T-helper 17 cell (primary cell): ENCODE measurements at regions not wholly inside any gene's neighbourhood (a gene's known extent, or its start where the extent isn't known, plus 50 kb on each side); places are given as distances from the start of the nearest gene placed in this dataset.

Experiments
- ATAC-seq: fragments of 150-1000 bp; cut with Tn5 transposase; 2 replicates; pipeline ENCODE4 v1.10.0; 2021; ENCODE audit warnings: mild to moderate bottlenecking, moderate library complexity
- DNase-seq, 3 donors: peaks; one replicate each; pipeline versions ENCODE4 v3.0.0 to v3.0.0-alpha.2; 2020 to 2021
- H3K9me3 ChIP-seq: one replicate; pipeline ENCODE4 v1.7.0; 2013; ENCODE audit warnings: low read length, mild to moderate bottlenecking; ENCODE audit not compliant: control insufficient read depth, poor library complexity, severe bottlenecking
- H3K27ac Mint-ChIP-seq: one replicate; pipeline ENCODE4 v1.8.0; 2022; ENCODE audit warnings: mild to moderate bottlenecking, moderate library complexity, mixed read lengths
- H3K27me3 Mint-ChIP-seq: one replicate; pipeline ENCODE4 v1.8.0; 2022; ENCODE audit warnings: mixed read lengths
- H3K36me3 Mint-ChIP-seq: one replicate; pipeline ENCODE4 v1.8.0; 2022; ENCODE audit warnings: low read depth, mixed read lengths
- H3K4me1 Mint-ChIP-seq: one replicate; pipeline ENCODE4 v1.8.0; 2022; ENCODE audit warnings: mild to moderate bottlenecking, mixed read lengths
- H3K4me3 Mint-ChIP-seq: one replicate; pipeline ENCODE4 v1.8.0; 2022; ENCODE audit warnings: mild to moderate bottlenecking, moderate library complexity, mixed read lengths

GRCh38 chr14:82075566-82075965, 541.9 kb upstream of the SEL1L start:
- Mint-ChIP-seq H3K4me3 (no peak overlapping the region), H3K4me1 (no peaks in the 10 kb centered on the region), H3K27me3 (no peaks in the 10 kb centered on the region), H3K36me3 (no peaks in the 10 kb centered on the region), H3K27ac (no peak overlapping the region)
- H3K9me3 ChIP-seq: no peaks in the 10 kb centered on the region
- DNase-seq: no peak
- no peak for ATAC-seq

DNA sequence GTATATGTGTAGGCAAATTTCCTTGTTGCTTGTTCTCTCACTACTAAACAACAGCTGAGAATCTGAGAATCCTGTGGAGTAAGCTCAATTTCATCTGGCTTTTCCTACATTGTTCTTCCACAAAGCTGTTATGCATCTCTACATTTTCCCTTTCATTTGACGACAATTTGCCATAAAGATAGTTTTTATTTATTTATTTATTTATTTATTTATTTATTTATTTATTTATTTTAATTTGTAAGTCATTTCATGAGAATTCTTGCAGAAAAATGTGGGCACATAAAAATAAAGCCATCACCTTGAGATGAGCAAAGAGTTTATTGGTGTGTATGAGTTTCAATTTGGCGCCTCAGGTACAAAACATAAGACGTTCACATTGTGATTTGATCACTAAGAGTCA, 545.9 kb upstream of the SEL1L start:
- Mint-ChIP-seq H3K4me1 (no peaks in the 10 kb centered on the region), H3K27me3 (no peaks in the 10 kb centered on the region), H3K36me3 (no peaks in the 10 kb centered on the region), H3K27ac (no peak overlapping the region), H3K4me3 (no peak overlapping the region)
- DNase-seq (no peak), ATAC-seq (no peak)
- H3K9me3 ChIP-seq: no peaks in the 10 kb centered on the region

DNA sequence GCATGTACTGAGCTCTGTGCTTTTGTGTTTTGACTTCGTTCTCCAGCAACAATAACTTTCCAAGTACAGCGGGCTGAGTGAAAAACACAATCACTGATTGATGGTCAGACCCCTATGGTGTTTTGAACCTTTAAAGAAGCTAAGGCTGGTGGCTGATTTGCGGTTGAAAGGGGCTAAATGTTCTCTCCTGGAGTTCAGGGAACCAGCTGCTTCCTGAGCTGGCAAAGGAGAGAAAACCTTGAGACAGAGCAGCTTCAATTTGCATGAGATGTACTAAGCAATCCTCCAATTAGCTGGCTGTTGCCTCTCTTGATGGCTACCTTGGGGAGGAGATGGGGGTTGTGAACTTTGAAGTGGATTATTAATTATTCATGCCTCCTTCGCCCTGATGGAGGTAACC, 546.7 kb upstream of the SEL1L start:
- ATAC-seq: no peak

GRCh38 chr14:82084813-82085212, 551.2 kb upstream of the SEL1L start:
- ATAC-seq: no peak
- no peaks in the 10 kb centered on the region for H3K9me3 ChIP-seq
- Mint-ChIP-seq H3K4me1 (no peaks in the 10 kb centered on the region), H3K27ac (no peak overlapping the region), H3K36me3 (no peaks in the 10 kb centered on the region), H3K27me3 (no peaks in the 10 kb centered on the region), H3K4me3 (no peak overlapping the region)
- DNase-seq: no peak

More for the DNA sequence above, 546.7 kb upstream of the SEL1L start:
- Mint-ChIP-seq H3K36me3 (no peaks in the 10 kb centered on the region), H3K27me3 (no peaks in the 10 kb centered on the region), H3K27ac (no peak overlapping the region), H3K4me3 (no peak overlapping the region), H3K4me1 (no peaks in the 10 kb centered on the region)
- H3K9me3 ChIP-seq: no peaks in the 10 kb centered on the region
- DNase-seq: no peak

GRCh38 chr14:82091097-82091496, 557.4 kb upstream of the SEL1L start:
- Mint-ChIP-seq H3K27ac (no peak overlapping the region), H3K4me3 (no peak overlapping the region), H3K27me3 (no peaks in the 10 kb centered on the region), H3K4me1 (no peaks in the 10 kb centered on the region), H3K36me3 (no peaks in the 10 kb centered on the region)
- no peaks in the 10 kb centered on the region for H3K9me3 ChIP-seq
- ATAC-seq: no peak
- DNase-seq: no peak

- Mint-ChIP-seq H3K4me3 (no peak overlapping the region), H3K27ac (no peak overlapping the region), H3K36me3 (no peaks in the 10 kb centered on the region), H3K27me3 (no peaks in the 10 kb centered on the region), H3K4me1 (no peaks in the 10 kb centered on the region)
- DNase-seq (no peak), ATAC-seq (no peak)
- H3K9me3 ChIP-seq: no peaks in the 10 kb centered on the region
These were observed 561.2 kb upstream of the SEL1L start for GRCh38 chr14:82094829-82095345.

DNA sequence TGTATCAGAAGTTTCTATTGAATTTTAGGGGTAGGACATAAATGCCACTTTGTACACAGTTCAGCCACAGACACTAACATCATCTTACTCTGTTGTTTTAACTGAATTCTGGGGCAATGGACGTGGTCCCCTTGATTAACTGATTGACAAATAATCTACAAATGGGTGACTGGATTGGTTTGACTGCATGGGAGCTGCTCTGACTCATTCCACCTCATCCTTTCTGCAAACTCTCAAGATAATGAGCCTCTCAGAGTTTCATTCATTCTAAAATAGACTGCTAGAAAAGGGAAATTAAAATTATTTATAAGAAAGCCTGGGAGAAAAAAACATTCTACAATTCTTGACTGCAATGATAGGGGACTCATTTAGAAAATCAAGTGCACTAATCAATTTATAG, 570.4 kb upstream of the SEL1L start:
- DNase-seq: no peak
- H3K9me3 ChIP-seq: no peaks in the 10 kb centered on the region
- Mint-ChIP-seq H3K36me3 (no peaks in the 10 kb centered on the region), H3K4me1 (no peaks in the 10 kb centered on the region), H3K4me3 (no peak overlapping the region), H3K27ac (no peak overlapping the region), H3K27me3 (no peaks in the 10 kb centered on the region)
- no peak for ATAC-seq

- Mint-ChIP-seq H3K36me3 (no peaks in the 10 kb centered on the region), H3K4me1 (no peaks in the 10 kb centered on the region), H3K27me3 (no peaks in the 10 kb centered on the region), H3K4me3 (no peak overlapping the region), H3K27ac (no peak overlapping the region)
- ATAC-seq (no peak), DNase-seq (no peak)
- H3K9me3 ChIP-seq: no peaks in the 10 kb centered on the region
These were observed 578.7 kb upstream of the SEL1L start for GRCh38 chr14:82112210-82112839.

DNA sequence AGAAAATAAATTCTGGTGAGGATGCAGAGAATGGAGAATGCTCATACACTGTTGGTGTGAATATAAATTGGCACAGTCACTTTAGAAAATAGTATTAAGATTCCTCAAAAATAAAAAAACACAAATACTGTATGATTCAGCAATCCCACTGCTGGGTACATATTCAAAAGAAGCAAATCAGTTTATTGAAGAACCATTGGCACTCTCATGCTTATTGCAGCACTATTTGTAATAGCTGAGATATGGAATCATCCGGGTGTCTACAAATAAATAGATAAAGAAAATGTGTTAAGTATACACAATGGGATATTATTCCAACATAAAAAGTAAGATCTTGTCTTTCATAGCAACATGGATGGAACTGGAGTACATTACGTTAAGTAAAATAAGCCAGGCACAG, 579.4 kb upstream of the SEL1L start:
- ATAC-seq: no peak
- Mint-ChIP-seq H3K27me3 (no peaks in the 10 kb centered on the region), H3K4me3 (no peak overlapping the region), H3K4me1 (no peaks in the 10 kb centered on the region), H3K27ac (no peak overlapping the region), H3K36me3 (no peaks in the 10 kb centered on the region)
- H3K9me3 ChIP-seq: no peaks in the 10 kb centered on the region
- no peak for DNase-seq

GRCh38 chr14:82113710-82114109, 580.1 kb upstream of the SEL1L start:
- no peak overlapping the region for H3K27ac Mint-ChIP-seq
- H3K36me3 Mint-ChIP-seq: no peaks in the 10 kb centered on the region
- H3K9me3 ChIP-seq: no peaks in the 10 kb centered on the region
- no peaks in the 10 kb centered on the region for H3K27me3 Mint-ChIP-seq
- ATAC-seq (no peak), DNase-seq (no peak)
- H3K4me3 Mint-ChIP-seq: no peak overlapping the region
- H3K4me1 Mint-ChIP-seq: no peaks in the 10 kb centered on the region

GRCh38 chr14:82116721-82117120, 583.1 kb upstream of the SEL1L start:
- H3K4me1 Mint-ChIP-seq: no peaks in the 10 kb centered on the region

GRCh38 chr14:82122655-82123054, 589.0 kb upstream of the SEL1L start:
- Mint-ChIP-seq H3K36me3 (no peaks in the 10 kb centered on the region), H3K4me3 (no peak overlapping the region), H3K27ac (no peak overlapping the region), H3K27me3 (no peaks in the 10 kb centered on the region), H3K4me1 (no peaks in the 10 kb centered on the region)
- ATAC-seq (no peak), DNase-seq (no peak)
- no peaks in the 10 kb centered on the region for H3K9me3 ChIP-seq

More at GRCh38 chr14:82116721-82117120, 583.1 kb upstream of the SEL1L start:
- H3K27ac Mint-ChIP-seq: no peak overlapping the region
- H3K4me3 Mint-ChIP-seq: no peak overlapping the region
- no peaks in the 10 kb centered on the region for H3K9me3 ChIP-seq
- H3K27me3 Mint-ChIP-seq: no peaks in the 10 kb centered on the region
- no peak for ATAC-seq
- DNase-seq: no peak
- no peaks in the 10 kb centered on the region for H3K36me3 Mint-ChIP-seq

- Mint-ChIP-seq H3K27ac (no peak overlapping the region), H3K4me3 (no peak overlapping the region), H3K4me1 (no peaks in the 10 kb centered on the region), H3K36me3 (no peaks in the 10 kb centered on the region), H3K27me3 (no peaks in the 10 kb centered on the region)
- ATAC-seq: no peak
- H3K9me3 ChIP-seq: no peaks in the 10 kb centered on the region
- DNase-seq: no peak
These were observed 590.9 kb upstream of the SEL1L start for GRCh38 chr14:82124511-82124910.

DNA sequence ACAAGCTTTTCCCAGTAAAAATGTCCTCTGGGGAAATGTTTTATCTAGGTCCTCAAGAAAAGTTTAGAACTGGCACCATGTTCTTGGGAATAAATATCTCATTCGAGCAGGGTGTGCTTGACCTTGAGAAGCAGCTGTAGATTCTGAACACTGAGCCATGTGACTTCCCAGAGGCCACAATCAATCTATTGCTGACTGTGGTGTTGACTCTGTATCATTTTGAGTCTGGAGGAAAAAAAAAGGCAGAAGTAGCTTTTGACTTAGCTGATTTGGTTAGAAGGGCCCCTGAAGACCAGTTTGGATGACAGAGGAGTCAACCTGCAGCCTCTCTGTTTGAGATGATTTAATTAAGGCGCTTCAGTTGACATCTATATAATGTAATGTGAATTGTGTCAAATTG, 592.4 kb upstream of the SEL1L start:
- Mint-ChIP-seq H3K4me1 (no peaks in the 10 kb centered on the region), H3K27ac (no peak overlapping the region), H3K36me3 (no peaks in the 10 kb centered on the region), H3K27me3 (no peaks in the 10 kb centered on the region), H3K4me3 (no peak overlapping the region)
- no peak for DNase-seq
- no peaks in the 10 kb centered on the region for H3K9me3 ChIP-seq
- no peak for ATAC-seq
